ENCODE measurements at regions not wholly inside any gene's neighbourhood (a gene's known extent, or its start where the extent isn't known, plus 50 kb on each side); places are given as distances from the start of the nearest gene placed in this dataset.

- no peak for DNase-seq
These were observed 429.4 kb upstream of the PROK2 start for GRCh38 chr3:72214066-72214951.

GRCh38 chr3:72213296-72214065, 428.5 kb upstream of the PROK2 start:
- no peak for DNase-seq

- no peak for DNase-seq
These were observed 427.4 kb upstream of the PROK2 start for GRCh38 chr3:72212396-72212795.

- no peak for DNase-seq
These were observed 425.3 kb upstream of the PROK2 start for GRCh38 chr3:72210261-72210660.

DNA sequence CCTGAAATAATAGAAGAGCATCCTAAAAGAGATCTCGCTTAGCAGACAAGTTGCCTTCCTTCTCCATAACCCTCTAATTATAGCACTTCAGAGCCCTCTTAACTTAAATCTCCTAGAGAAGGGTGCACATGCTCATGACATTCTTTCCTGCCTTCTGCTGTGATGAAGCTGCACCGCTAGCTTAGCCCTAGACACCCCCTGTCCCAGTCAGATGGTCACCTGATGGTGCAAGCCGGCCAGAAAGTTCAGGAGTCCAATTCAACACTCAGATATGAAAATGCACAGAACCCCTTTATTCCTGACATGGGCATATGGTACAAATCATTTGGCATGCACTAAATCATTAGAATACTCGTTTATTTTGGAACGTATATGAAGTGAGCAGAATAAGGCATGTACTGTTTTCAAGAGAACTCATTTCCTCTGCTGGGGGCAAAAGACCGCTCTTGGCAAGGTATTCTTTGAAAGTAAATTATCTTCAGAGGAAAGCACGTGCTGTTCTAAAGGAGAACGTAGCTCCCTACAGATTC, 420.4 kb upstream of the PROK2 start:
- no peak for DNase-seq

DNA sequence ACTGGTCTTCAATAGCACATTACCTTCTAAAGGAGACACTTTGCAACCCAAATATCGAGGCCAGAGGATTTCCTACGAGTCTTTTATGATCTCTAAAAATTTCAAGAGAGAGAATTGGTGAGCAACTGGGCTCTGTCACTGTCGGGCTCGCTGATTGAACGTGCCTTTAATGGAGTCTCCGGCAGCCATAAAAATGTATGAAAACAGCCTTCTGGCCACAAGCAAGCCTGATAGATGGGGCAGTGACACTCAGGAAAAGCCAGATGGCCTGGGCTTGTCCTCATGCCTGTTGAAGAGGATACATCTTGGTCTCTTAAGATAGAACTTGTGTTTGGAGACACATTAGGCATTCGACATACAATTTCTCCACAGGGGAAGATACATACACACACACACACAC, 419.5 kb upstream of the PROK2 start:
- no peak for DNase-seq

GRCh38 chr3:72203613-72204349, 418.8 kb upstream of the PROK2 start:
- no peak for DNase-seq

DNA sequence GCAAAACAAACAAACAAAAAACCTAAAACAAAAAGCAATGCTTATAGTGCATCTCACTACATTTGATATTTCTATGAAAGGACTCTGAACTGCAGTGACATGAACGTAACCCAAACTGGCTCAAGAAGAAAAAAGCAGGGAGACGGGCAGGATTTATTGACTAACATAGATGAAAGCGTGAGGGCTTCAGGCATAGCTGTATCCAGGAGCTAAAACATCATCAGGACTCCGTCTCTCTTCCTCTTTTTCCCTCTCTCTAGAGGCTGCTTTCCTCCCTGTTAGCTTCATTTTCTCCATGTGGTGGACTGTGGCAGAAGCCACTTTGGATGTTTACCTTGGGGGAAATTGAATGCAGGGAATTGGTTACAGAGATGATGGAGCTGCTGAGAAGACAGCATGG, 418.2 kb upstream of the PROK2 start:
- no peak for DNase-seq

- no peak for DNase-seq
These were observed 415.4 kb upstream of the PROK2 start for GRCh38 chr3:72200332-72200731.

GRCh38 chr3:72199530-72199929, 414.6 kb upstream of the PROK2 start:
- DNase-seq, result no peak

GRCh38 chr3:72196377-72196929, 411.5 kb upstream of the PROK2 start:
- DNase-seq, result no peak

GRCh38 chr3:72195895-72196294, 410.9 kb upstream of the PROK2 start:
- no peak for DNase-seq

GRCh38 chr3:72194458-72194857, 409.5 kb upstream of the PROK2 start:
- DNase-seq, result no peak

- no peak for DNase-seq
These were observed 409.0 kb upstream of the PROK2 start for GRCh38 chr3:72193771-72194430.

DNA sequence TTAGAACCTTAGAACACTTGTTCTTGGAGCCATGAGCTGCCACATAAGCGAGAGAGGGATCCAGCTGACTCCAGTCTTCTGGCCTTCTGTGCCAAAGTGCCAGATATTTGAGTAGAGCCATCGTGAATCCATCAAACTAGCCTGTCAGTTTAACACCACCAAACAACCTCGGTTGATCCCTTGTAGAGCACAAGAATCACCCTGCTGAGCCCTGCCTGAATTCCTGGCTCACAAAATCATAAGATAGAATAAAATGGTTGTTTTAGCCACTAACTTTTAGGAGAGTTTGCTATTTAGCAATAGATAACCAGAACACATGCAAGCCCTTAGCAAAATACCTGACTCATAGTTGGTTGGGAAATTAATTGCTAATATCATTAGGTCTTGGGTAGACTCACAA, 407.6 kb upstream of the PROK2 start:
- no peak for DNase-seq

DNA sequence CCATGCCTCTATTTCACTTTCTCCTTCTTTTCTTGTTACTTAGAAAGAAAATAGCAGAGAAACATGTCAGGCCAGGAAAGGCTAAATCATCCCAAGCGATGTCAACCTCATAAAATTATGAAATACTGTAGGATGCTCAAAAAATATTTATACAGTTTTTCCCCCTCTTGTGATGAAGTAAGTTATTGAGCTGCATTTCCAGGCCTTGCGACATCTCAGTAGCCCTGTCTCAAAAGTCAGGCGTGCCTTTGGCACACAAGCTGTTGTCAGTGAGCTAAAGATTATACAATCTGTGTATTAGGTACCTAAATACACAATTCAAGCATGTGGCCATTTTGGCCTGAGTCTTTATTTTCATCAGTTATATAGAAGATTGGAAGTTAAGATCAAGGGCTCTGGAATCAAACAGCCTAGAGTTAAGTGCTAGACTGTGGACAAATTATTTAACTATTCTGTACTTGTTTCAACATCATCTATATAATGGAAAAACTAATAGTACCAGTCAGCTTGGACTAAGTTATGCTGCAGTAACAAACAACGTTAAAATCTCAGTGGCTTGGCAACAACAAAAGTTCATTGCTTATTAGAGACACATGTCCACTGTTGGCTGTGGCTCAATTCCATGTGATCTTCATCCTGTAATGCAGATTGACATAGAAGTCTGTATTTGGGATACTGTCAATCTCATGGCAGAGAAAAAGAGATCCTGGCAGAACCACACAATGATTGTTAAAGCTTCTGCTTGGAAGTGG, 406.4 kb upstream of the PROK2 start:
- DNase-seq, result no peak

- no peak for DNase-seq
These were observed 405.1 kb upstream of the PROK2 start for GRCh38 chr3:72190050-72190449.

DNA sequence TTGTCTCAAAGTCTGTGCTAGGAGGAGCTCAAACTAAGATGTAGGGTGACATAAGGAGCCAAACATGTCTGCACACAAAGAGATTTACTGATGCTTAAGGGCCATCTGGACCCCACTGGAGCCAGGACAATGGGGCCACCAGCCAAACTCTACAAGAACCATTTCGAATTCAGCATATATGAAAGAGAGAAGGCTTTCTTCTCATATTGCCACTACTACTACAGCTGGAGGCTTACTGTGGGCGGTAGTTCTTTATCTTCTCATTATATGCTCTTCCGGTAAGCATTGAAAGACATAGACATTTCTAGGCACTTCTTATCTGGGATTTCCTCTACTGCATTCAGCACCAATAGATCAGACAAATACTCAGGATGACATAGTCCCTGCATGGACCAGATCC, 404.4 kb upstream of the PROK2 start:
- no peak for DNase-seq

DNA sequence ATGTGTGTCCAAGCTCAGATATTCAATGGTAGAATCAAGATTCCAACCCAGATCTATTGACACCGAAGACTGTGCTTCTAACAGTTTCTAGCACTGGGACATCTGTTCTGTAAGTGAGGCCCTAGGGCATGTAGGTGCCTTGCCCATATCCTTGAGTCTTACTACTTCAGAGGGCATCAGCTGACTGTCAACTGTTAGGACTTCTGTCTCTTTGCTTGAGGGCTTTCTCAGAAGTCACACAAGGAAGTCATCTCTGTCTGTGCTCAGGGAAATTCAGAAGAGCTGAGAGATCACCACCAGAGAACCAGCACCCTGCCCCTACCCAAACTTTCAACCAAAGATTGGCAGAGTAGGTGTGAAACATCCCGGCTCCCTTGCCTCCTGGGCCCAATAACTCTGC, 403.6 kb upstream of the PROK2 start:
- no peak for DNase-seq

DNA sequence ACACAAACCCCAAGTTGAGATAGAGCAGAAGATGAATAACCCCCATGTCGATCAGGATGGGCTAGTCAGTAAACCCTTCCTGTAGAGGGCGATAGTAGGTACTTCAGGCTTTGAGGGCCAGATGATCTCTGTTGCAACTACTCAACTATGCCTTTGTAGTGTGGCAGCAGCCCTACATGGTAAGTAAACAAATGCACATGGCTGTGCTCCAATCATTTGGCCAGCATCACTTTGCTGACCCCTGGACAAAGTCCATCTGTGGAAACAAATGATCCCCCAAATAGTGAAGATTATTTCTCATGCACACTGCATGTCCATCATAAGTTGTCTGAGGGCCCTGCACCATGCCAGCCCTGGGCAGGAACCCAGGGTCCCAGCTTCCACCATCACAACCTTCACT, 402.2 kb upstream of the PROK2 start:
- DNase-seq, result no peak

- DNase-seq, result no peak
These were observed 401.5 kb upstream of the PROK2 start for GRCh38 chr3:72186400-72186855.

All from stimulated activated CD4-positive, alpha-beta T cell treated with anti-CD3 and anti-CD28 coated beads, Interleukin-15, amount 100 ng/mL, for 24 hours (primary cell).